ENCODE measurements at regions not wholly inside any gene's neighbourhood (a gene's known extent, or its start where the extent isn't known, plus 50 kb on each side); places are given as distances from the start of the nearest gene placed in this dataset.

GRCh38 chr4:58711039-58711438, 1600.9 kb upstream of the IGFBP7 start:
- DNase-seq (ENCODE audit: low read depth in 2 of 2), result no peak

GRCh38 chr4:58688568-58688967, 1578.4 kb upstream of the IGFBP7 start:
- DNase-seq (ENCODE audit: low read depth in 2 of 2), result no peak

- no peak for DNase-seq (ENCODE audit: low read depth in 2 of 2)
Measured at GRCh38 chr4:58679886-58680285, 1569.7 kb upstream of the IGFBP7 start.

- no peak for DNase-seq (ENCODE audit: low read depth in 2 of 2)
Measured at GRCh38 chr4:58679051-58679450, 1568.9 kb upstream of the IGFBP7 start.

DNA sequence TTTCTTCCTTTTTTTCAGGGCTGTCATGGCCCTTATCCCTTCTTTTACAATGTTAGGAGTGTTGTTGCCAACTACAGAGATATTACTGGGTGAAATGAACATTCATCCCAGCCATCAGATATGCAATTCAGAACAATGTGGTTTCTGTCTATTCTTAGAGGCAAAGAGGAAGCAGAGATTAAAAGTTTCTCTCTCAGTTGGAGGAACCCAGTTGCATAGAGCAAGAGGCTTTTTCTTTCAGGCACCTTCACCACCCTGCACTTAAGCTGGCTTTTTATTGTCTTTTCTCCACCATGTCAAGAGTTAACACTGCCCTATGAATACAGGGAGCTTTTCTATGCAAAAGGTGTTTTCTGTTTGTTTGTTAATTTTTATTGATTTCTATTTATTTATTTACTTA, 1559.6 kb upstream of the IGFBP7 start:
- DNase-seq (ENCODE audit: low read depth in 2 of 2), result no peak

DNA sequence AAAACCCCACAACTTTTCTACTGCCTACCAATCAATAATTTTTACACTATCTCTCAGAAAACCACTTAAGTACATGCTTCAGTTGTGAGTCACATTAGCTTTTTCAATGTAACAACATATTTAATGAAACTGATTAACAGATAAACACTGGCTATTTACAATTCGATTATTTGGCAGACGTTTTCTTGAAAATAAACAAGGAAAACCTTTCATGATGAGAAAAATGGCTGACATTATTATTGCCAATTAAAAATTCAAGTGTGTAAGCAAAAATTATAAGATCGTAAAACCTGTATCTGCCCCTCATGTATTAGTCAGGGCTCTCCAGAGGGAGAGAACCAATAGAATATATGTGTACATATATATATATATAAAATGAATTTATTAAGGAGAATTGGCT, 1555.5 kb upstream of the IGFBP7 start:
- no peak for DNase-seq (ENCODE audit: low read depth in 2 of 2)

- DNase-seq (ENCODE audit: low read depth in 2 of 2), result no peak
Measured at GRCh38 chr4:58658701-58659100, 1548.5 kb upstream of the IGFBP7 start.

DNA sequence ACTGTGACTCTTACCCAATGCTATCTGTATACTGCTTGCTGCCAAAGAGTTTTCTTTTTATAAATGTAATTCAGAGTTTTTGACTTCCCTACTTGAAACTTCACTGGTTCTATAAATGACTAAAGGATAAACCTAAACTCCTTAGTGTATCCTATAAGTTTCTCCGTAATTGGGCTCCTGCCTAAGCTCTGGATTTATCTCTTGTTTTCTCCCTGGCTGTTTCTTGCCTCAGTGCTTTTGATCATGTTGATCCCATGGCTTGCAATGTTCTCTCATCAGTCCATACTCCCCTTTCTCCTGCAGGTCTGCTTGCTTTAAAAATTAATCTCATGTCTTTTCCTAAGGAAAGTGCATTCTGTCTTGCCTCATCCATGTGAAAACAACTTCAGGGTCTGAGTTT, 1543.1 kb upstream of the IGFBP7 start:
- DNase-seq (ENCODE audit: low read depth in 2 of 2), result no peak

DNA sequence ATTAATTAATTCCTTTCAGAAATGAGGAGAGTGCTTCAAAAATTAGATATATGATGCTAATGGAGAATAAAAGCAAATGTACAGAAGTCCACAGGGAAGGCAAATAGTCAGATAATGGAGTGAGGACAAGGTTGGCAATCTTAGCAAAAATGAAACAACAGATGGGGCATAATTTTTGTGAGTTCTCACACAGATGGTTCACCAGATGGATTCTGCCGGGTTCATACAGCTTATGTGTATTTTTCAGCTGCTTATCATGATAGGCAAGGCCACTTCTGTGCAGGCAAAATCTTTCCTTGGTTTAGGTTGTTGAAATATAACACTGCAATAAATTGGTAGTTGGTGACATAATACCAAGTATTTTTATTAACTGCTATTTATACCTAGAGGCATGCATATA, 1539.0 kb upstream of the IGFBP7 start:
- no peak for DNase-seq (ENCODE audit: low read depth in 2 of 2)

DNA sequence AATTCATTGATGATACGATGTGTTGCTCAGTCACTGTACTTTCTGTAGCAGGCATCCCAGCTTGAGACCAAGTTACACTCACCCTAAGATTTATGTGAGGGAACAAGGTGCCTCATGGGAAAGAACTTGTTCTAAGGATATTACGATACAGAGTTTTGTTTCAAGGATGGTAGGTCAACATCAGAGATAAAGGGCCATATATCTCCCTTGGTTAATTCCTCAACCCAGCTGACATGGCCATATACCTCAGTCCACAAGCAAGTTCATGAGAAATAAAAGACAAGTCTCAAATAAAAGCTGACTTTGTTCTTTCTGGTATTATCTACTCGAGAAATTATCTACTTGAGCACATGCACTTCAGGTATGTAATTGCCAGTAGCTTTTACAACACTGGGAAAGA, 1535.9 kb upstream of the IGFBP7 start:
- DNase-seq (ENCODE audit: low read depth in 2 of 2), result no peak

- no peak for DNase-seq (ENCODE audit: low read depth in 2 of 2)
Measured at GRCh38 chr4:58644549-58644948, 1534.4 kb upstream of the IGFBP7 start.

DNA sequence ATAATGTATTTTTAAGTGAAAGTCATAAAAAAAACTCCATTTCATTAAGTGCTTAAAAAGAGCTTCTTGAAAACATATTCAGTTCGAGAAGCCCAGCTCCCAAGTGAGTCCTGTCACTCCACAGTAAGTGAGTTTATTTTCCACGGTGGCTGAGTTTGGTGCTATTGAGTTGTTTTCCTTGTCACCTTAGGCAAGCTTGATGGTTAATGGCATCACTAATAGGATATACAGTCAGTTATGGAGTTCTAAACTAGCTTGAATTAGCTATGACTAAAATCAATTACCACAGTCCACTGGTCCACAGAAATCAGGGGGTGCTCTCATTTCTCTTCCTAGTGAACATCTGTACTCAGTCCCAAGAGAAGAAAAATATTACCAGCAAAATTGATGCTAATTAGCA, 1526.2 kb upstream of the IGFBP7 start:
- no peak for DNase-seq (ENCODE audit: low read depth in 2 of 2)

DNA sequence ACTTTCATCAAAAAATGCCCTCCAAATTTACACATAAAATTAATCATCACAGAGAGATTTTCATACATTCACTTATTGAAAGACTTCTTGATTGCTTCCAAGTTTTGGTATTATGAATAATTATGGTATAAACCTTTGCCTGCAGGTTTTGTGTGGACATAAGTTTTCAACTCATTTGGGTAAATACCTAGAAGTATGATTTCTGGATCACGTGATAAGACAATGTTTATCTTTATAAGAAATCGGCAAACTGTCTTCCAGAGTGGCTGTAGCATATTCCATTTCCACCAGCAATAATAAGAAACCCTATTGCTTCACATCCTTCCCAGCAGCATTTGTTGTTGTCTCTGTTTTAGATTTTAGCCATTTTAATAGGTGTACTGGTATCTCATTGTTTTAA, 1507.0 kb upstream of the IGFBP7 start:
- no peak for DNase-seq (ENCODE audit: low read depth in 2 of 2)

GRCh38 chr4:58611012-58611411, 1500.8 kb upstream of the IGFBP7 start:
- no peak for DNase-seq (ENCODE audit: low read depth in 2 of 2)

GRCh38 chr4:58606303-58606702, 1496.1 kb upstream of the IGFBP7 start:
- DNase-seq (ENCODE audit: low read depth in 2 of 2), result no peak

DNA sequence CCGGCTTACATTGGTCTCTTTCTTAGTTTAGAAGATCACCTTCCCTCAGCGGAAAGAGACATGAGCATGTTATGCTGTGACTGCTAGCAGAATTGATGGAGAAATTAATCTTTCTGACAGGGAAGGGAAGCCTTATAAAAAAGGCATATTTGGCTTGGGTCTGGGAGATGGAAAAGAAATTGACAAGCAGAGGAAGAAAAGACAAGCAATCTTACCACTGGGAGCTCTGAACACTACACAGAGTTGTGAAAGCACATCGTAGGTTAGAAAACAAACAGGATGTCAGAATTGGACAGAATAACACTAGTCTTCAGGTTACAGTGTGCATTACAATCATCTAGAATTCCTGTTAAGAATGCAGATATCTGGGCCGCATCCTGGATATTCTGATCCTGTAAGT, 1493.8 kb upstream of the IGFBP7 start:
- DNase-seq (ENCODE audit: low read depth in 2 of 2), result no peak

DNA sequence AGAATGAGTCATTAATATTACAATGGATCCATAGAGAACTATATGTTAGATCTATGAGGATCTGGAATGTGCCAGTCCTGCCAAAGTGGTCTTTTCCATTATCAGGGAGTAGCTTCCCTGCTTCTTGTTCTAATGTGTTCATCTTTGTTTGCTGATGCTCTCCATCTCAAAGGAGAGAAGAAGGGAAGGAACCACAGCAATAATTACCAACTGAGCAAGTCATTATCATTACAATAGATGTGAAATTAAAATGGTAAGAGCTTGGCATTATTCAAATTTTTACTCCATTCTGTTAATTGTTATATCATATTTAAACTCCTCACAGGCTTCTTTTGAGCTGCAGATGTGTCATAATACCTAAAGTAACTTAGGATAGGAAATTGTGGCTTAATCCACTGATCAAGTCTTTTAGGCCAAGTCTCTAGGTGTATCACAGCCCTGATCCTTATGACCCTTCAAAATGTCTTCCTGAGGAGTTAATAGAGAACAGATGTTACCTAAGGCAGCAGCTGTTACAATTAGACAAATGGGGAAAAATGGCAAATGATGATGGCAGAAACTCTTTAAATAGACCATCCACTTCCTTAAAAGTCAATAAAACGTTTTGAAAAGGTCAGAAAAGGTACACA, 1492.7 kb upstream of the IGFBP7 start:
- DNase-seq (ENCODE audit: low read depth in 2 of 2), result no peak

DNA sequence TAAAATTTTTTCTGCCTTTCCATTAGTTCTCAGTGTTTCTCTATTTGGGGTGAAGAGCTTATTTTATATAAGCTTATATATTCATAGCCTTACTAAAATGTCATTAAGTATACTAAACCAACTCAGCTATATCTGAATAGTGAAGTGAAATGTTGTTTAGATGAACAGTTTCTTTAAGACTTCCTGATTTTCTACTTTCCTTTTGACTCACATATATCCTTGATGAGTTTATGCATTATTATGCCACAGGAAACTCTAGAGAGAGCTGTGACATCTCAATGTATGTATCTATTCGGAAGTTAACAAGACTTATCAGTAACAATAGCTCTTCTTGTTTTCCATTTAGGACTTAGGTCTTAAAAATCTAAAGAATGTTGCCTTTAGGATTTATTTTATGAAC, 1491.8 kb upstream of the IGFBP7 start:
- DNase-seq (ENCODE audit: low read depth in 2 of 2), result no peak

DNA sequence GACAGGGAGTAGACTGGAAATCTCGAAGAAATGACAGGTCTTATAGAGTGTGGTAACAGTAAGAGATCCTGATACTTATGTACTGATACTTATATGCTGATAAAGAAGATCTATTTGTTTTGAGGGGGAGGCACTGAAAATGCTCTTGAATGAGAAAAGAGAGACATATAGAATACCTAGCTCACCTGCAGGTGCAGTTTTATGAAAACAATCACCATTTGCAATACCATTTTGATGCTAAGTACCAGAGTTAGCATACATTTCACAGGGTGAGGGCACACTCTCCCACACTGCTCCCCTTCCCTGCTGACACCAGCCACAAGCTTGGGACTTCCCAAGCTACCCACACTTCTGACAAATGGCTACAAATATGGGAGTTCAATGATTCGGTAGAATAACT, 1490.1 kb upstream of the IGFBP7 start:
- DNase-seq (ENCODE audit: low read depth in 2 of 2), result no peak

DNA sequence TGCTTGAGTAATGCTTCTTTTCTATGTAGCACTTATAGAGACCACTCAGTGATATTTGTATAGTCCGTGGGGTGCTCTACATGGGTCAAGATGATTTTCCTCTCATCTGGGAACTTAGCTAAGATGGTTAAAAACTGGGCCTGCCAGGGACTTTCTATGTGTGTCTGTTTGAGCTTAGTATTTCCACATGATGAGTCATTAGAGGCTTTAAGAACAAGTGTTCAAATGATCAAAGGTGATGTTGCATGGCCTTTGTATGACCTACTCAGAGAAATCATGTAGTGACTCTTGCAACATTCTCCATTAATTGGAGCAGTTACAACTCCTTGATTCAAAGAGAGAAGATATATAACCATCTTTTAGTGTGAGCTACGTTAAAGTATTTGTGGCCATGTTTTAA, 1480.5 kb upstream of the IGFBP7 start:
- DNase-seq (ENCODE audit: low read depth in 2 of 2), result no peak

DNA sequence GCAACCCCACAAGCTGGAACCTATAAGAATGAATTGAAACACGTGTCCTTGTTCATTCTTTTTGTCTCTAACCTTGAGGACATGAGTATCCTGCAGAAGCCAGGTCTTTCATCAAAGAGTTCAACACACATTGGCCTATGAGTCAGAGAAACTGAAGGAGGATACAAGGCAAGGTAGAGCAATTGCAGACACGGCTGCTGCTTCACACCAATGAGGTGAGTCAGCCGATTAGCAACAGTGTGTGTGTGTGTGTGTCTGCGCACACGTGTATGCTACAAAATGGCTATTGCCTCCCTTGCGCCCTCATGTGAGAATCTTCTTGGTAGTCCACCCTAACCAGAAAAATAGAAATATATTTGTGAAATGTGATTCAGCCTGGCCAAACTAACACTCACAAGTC, 1477.7 kb upstream of the IGFBP7 start:
- DNase-seq (ENCODE audit: low read depth in 2 of 2), result no peak

DNA sequence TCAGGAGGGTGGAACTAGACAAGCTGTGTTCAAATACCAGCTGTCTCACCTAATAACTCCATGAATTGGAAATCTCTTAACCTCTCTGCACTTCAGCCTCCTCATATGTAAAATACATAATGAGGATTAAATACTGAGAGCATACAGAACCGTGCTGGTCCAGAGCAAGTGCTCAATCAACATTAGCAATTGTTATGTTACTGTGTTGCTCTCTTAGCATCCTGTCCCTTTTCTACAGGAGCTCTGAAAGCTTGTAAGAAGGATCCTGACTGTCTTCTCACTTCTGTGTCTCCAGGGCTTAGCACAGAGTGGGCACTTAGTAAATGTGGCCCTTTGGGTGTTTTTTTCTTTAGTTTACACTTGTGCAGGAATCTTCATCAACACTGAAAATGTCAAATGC, 1456.1 kb upstream of the IGFBP7 start:
- no peak for DNase-seq (ENCODE audit: low read depth in 2 of 2)

DNA sequence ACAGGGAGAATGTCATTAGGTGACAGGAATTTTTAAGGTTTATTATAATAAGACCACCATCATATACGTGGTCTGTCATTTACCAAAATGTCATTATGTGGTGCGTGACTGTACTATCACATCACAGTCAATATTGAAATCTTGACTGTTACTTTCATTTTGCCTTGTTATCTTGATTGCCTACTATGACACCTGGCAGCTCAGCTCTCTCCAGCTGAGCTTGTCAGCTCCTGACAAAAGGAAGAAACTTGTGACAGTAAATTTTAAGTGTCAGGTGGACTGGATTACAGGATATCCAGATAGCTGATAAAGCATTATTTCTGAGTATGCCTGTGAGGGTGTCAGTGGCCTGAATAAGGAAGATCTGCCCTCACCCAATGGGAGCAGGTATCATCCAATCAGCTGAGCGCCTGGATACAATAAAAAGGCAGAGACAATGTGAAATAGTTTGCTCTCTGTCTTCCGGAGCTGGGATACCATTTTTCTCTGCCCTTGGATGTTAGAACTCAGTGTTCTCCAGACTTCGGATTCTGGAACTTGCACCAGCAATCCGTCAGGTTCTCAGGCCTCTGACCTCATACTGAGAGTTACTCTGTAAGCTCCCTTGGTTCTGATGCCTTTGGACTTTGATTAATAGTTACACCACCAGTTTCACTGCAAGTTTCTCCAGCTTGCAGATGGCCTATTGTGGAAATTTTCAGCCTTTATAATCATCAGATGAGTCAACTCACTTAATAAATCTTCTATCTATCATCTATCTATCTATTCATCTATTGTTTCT, 1454.7 kb upstream of the IGFBP7 start:
- DNase-seq (ENCODE audit: low read depth in 2 of 2), result no peak

GRCh38 chr4:58561170-58561569, 1451.0 kb upstream of the IGFBP7 start:
- no peak for DNase-seq (ENCODE audit: low read depth in 2 of 2)

Data from dermis microvascular lymphatic vessel endothelial cell (primary cell).